ENCODE measurements at regions not wholly inside any gene's neighbourhood (a gene's known extent, or its start where the extent isn't known, plus 50 kb on each side); places are given as distances from the start of the nearest gene placed in this dataset.

- TF ChIP-seq EZH2phosphoT487 (IDR thresholded peaks at IDR 0.05; ENCODE audit: borderline replicate concordance, low read length): no peak
- no peak for TF ChIP-seq CTCF (conservative IDR thresholded peaks at IDR 0.05; ENCODE audit: low read depth, low read length)
Observed at GRCh38 chr12:114253976-114254778, 151.8 kb downstream of the TBX5 start.
